A673 (cell line): ENCODE measurements at regions not wholly inside any gene's neighbourhood (a gene's known extent, or its start where the extent isn't known, plus 50 kb on each side); places are given as distances from the start of the nearest gene placed in this dataset.

ENCODE experiments used
- CTCF ChIP-seq: fragments of 300-800, 200-600 bp; sonication (generic); conservative IDR thresholded peaks from 2 replicates; pipeline ENCODE4 v1.5.1; 2017; ENCODE audit warnings: low read depth, mild to moderate bottlenecking, antibody characterized with exemption, low read length, moderate library complexity, mixed read lengths
- EZH2 ChIP-seq: fragments of 200-600 bp; sonication (generic); IDR thresholded peaks from 2 replicates; pipeline ENCODE4 v1.6.1; 2017; ENCODE audit warnings: borderline replicate concordance, low read depth, mild to moderate bottlenecking, mixed read lengths, antibody characterized with exemption, low read length; ENCODE audit not compliant: poor library complexity, severe bottlenecking

GRCh38 chr10:128617532-128617931 lies 491.3 kb upstream of the MKI67 start:
- no peak for TF ChIP-seq CTCF
- no peak for TF ChIP-seq EZH2
